ENCODE measurements at regions not wholly inside any gene's neighbourhood (a gene's known extent, or its start where the extent isn't known, plus 50 kb on each side); places are given as distances from the start of the nearest gene placed in this dataset.

DNA sequence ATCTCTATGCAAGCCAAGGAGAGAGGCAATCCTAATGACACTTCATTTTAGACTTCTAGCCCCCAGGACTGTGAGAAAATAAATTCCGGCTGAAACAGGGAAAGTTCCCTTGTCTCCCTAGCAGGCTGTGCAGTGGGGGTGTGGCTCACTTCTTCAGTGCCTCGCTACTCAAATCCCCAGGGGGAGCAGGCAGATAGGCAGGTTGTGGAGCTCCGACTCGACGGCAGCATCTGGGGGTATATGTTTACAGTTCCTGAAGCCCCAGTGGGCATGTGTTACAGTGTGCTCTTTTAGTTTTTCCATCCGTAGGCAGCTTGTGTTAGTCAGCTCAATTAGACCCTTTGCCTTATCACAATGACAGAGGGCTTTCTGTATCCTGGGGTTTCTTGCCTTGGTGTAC, 836.5 kb downstream of the PDCD6IP start:
- no peak for TF ChIP-seq POLR2AphosphoS5 (IDR thresholded peaks at IDR 0.05)
- no peak for TF ChIP-seq CTCF (IDR thresholded peaks at IDR 0.05 in 8 of 11, conservative IDR thresholded peaks at IDR 0.05 in 3 of 11)

All from spleen (tissue), 7 donors.